22Rv1 (cell line): ENCODE measurements at regions not wholly inside any gene's neighbourhood (a gene's known extent, or its start where the extent isn't known, plus 50 kb on each side); places are given as distances from the start of the nearest gene placed in this dataset.

Source experiments
- H3K27ac ChIP-seq: fragments of 450-650 bp; 2 replicates; pipeline ENCODE4 v1.5.1; 2017
- ZFX ChIP-seq: fragments of 450-650 bp; IDR thresholded peaks from 2 replicates; pipeline ENCODE4 v1.6.1; 2017; ENCODE audit warnings: antibody characterized with exemption, borderline replicate concordance
- TF ChIP-seq, protein P1 (sequence below): fragments of 450-650 bp; IDR thresholded peaks from 2 replicates; pipeline ENCODE4 v1.5.1; 2017; ENCODE audit warnings: mild to moderate bottlenecking

DNA sequence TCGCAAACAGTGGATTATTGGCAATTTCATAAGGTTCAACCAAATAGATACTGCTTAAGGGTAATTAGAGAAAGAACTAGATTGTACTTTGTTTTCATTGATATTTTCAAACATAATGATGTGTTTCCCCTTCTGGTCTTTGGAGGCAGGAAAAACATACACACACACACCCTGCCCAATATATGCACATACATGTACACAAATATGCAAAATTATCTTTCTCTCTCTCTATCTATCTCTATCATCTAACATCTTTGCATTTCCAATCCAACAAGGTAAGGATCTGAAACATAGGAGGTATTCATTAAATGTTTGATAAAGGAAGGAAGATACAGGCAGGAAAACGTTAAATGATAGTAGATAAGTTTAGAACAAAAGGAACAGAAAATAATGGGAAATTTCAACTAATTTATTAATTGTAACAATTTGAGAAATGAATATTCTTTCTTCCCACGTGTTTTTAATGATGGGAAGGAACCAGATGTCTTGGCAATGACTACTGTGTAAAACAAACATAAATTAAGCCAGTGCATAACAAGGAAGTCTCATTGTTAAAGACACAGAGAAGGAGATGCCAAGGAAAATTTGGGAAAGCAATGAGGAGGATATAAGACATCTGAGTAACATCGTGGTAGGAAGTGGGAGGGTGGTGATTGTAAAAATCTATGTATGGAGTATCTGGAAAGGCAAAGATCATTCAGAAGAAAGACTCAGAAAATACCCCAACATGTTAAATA, 532.1 kb downstream of the GBA3 start:
- TF ChIP-seq, protein P1, sequence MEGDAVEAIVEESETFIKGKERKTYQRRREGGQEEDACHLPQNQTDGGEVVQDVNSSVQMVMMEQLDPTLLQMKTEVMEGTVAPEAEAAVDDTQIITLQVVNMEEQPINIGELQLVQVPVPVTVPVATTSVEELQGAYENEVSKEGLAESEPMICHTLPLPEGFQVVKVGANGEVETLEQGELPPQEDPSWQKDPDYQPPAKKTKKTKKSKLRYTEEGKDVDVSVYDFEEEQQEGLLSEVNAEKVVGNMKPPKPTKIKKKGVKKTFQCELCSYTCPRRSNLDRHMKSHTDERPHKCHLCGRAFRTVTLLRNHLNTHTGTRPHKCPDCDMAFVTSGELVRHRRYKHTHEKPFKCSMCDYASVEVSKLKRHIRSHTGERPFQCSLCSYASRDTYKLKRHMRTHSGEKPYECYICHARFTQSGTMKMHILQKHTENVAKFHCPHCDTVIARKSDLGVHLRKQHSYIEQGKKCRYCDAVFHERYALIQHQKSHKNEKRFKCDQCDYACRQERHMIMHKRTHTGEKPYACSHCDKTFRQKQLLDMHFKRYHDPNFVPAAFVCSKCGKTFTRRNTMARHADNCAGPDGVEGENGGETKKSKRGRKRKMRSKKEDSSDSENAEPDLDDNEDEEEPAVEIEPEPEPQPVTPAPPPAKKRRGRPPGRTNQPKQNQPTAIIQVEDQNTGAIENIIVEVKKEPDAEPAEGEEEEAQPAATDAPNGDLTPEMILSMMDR: no peak
- TF ChIP-seq ZFX: no peak
- H3K27ac ChIP-seq: no peak overlapping the region

DNA sequence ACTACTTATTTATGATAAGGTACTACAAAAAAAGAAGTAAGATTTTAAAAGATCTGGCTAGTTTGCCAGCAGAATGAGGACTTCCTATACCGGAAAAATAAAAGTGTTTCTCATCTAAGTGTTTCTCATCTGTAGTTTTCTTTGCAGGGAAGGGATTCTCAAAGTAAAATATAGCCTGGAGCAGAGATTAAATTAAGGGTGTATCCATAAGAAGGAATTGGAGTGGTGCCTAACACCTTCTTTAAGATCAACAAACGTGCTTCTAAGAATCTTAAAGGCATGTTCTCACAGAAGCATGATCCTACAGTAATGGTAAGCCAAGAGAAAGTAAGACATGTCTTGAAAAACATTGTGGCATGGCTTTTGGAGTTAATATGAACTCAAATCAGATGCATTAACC, 528.2 kb downstream of the GBA3 start:
- no peak for TF ChIP-seq ZFX
- TF ChIP-seq, protein P1: no peak
- H3K27ac ChIP-seq: no peak overlapping the region

DNA sequence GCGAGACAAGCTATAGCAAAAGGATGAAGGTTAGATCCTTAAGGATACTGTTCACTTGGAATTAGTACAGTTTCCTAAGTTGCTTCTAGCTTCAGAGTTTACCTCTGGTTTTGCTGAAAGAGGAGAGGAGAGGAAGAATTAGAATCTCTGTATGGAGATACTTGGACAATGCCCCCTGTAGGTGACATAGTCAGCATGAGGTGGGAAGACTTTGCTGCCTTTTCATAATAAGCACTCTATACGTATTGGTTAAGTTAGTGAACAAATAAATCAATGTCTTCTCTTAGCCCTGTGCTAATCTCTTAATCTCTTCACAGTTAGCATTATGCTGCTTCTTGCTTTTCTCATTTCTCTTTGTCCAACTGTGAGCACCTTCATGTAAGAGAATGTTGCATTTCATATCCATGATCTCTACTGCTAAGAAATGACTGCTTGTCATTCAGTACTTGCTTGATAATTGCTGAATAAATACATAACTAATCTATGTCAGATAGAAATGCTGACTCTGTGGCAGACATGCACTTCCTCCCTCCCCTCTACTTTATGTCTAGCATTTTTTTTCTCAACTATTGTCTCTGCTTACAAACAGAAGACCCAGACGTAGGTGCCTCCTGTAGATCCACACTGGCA, 527.2 kb downstream of the GBA3 start:
- TF ChIP-seq, protein P1: no peak
- TF ChIP-seq ZFX: no peak
- H3K27ac ChIP-seq: no peak overlapping the region

DNA sequence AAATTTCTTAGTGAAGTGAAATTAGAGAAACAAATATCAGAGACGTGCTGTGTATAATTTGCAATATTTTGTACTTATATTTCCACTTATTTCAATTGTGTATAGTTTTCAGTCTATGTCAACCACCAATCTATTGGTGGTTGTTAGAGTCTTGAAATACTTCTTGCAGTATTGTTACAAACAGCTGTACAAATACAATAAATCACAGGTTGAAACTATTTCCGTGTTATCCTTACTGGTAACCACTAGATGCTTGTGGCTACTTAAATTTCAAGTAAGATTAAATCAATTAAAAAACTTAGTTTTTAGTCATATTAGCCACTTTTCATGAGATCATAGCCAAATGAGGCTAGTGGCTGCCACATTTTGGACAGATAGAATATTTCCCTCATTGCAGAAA, 520.5 kb downstream of the GBA3 start:
- no peak for TF ChIP-seq ZFX
- TF ChIP-seq, protein P1: no peak

DNA sequence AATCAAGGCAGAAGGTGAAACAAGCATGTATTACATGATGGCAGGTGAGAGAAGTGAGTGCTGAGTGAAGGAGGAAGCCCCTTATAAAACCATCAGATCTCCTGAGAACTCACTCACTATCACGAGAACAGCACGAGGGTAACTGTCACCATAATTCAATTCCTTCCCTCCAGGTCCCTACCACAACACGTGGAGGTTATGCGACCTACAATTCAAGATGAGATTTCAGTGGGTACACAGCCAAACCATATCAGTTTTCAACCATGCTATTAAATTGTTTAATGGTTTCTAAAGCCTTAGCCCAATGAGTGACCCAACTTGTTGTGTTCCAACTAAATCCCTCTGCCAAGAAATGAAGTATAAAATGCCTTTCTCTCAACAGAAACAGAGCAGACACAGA, 519.8 kb downstream of the GBA3 start:
- no peak for TF ChIP-seq ZFX
- TF ChIP-seq, protein P1: no peak
- no peak overlapping the region for H3K27ac ChIP-seq

More for the DNA sequence above, 520.5 kb downstream of the GBA3 start:
- H3K27ac ChIP-seq: no peak overlapping the region

DNA sequence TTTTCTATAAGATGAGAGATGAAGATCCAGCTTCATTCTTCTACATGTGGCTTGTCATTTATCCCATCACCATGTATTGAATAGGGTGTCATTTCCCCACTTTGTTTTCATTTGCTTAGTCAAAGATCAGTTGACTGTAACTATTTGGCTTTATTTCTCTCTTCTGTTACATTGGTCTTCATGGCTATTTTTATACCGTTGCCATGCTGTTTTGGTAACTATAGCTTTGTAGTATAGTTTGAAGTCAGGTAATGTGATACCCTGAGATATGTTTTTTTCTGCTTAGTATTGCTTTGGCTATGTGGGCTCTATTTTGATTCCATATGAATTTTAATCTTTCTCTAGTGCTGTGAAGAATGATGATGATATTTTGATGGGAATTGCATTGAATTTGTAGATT, 514.3 kb downstream of the GBA3 start:
- TF ChIP-seq, protein P1: no peak
- TF ChIP-seq ZFX: no peak

DNA sequence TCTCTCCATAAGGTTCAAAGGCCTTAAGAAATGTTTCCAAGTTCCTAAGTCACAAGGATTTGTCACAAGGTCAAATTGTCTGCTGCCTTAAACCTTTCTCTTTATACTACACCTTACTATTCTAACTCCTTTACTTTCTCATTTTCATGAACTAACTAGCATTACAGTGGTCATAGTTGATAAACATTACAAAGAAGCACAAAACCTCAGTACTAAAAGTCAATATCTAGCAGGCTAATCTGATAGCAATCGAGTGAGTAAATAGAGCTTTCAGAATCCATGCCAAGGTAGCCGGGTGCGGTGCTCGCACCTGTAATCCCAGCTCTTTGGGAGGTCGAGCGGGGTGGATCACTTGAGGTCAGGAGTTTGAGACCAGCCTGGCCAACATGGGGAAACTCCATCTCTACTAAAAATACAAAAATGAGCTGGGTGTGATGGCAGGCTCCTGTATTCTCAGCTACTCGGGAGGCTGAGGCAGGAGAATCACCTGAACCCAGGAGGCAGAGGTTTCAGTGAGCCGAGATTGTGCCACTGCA, 510.0 kb downstream of the GBA3 start:
- no peak overlapping the region for H3K27ac ChIP-seq
- TF ChIP-seq, protein P1: no peak
- no peak for TF ChIP-seq ZFX

More for the DNA sequence above, 514.3 kb downstream of the GBA3 start:
- H3K27ac ChIP-seq: no peak overlapping the region
